HG03064 (cell line): ENCODE measurements at regions not wholly inside any gene's neighbourhood (a gene's known extent, or its start where the extent isn't known, plus 50 kb on each side); places are given as distances from the start of the nearest gene placed in this dataset.

ENCODE experiments used
- ATAC-seq: cut with Tn5 transposase; IDR thresholded peaks from one replicate; pipeline ENCODE4 v1.9.1; 2021; ENCODE audit warnings: low read depth; ENCODE audit not compliant: unreplicated experiment

DNA sequence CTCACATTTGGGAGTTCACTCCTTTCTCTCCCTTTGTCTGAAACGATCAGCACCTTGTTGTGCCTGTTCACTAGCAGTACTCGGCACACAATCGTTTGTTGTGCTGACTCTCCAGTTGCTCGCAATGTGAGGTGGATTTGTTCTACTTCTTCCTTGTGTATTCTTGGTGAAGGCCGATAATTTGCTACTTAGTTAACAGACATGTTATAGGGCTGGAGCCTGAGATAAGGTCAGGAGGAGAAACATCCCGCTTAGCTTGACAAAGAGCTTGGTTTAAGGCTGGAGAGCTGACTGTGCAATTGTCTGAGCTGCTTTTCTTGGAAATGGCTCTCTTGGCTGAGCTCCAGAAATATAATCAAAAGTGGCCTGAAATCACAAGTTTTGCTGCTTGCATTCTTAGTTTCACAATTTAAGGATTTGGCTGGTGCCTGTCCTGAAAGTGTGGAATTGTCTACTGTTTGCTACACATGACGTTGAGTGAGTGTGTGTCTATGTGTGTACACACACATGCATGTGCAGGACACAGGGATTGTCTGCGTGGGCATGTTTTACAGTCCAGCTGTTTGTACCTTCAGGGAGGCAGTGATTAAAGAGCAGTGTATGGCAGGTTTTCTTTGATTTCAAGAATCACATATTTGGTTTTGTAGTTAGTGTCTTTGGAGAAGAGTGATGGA lies 77.7 kb downstream of the ARF6 start:
- peak; percentile 27 for ATAC-seq

DNA sequence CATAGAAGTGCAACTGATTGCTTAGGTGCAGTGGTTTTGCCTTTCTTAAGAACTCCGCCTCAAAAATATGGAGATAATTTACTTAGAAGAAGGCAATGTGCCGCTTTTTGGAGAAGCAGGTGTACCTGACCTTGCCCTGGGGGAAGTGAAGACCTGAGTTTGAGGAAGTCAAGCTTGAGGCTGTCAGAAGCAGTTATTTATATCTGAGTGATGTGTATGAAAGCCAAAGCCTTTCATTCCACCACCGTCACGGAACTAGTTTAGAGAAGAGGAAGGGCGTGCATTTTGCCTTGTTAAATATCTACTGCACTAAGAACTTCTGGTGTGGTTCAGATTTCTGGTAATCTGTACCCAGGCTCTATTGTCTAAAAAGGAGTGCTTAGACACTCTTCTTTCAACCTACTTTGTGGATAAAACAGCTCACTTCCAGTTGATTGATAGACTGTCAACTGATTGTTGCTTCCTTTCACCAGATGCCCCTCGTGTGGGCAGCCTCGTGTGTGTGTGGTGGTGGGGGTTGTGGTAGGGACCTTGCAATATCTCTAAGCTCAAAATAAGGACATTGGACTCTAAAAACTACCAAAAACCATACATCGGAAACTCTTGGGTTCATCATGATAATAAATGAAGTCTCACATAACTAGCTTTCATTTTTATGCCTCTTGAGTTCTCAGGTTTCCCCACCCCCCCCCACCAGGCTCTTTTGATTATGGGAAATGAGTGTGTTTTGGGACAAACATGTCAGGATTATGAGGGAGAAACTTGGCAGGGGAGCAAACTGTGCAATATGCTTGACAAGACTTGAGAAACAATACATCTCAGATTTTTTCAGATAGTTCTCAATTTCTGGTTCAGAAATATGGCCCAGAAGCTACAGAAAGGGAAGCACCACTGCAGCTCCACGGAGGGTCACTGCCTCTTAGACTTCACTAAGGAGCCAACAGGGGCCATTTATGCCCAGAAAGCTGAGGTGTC lies 78.6 kb downstream of the ARF6 start:
- ATAC-seq: peak; percentile 85

DNA sequence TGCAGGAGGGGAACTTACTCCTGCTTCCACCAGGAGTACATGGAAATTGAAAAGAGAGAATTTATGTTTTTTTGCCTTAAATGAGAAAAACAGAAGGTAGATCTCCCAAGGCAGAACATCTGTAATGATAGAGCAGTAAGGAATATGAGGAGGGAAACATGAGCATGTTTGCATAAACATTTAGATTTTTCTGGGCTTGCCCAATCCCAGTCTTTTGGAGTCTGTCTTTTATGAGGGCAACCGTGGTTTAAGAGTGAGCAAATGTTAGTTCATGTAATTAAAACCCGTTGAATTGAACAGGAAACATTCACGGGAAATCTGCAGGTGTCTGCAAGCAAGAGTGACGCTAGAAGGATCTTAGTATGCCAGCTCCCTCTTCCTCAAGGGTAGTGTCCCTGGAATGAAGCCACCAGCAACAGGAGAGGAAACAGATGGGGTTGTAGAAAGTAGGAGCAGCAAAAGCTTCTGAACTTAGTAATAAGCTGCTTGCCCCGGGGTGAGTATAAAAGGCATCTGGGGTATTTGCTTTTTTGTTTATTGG lies 79.3 kb downstream of the ARF6 start:
- ATAC-seq: no peak

DNA sequence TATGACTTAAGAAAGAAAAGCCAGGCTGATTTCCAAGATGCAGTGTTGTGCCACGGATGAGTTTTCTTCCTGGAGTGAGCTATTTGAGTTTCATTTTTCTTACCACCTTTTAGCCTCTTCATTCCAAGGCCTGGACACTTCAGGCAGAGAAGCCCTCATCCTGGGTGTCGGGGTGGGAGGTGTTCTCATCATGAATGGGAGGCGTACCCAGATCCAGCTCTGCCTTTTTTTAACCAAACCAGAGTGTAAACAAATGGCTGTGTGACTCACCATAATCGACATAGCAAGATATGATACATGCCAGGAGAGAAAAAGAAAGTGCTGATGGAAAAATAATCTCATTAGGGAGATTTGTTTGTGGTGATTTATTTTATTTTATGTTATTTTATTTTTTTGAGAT lies 79.9 kb downstream of the ARF6 start:
- no peak for ATAC-seq

DNA sequence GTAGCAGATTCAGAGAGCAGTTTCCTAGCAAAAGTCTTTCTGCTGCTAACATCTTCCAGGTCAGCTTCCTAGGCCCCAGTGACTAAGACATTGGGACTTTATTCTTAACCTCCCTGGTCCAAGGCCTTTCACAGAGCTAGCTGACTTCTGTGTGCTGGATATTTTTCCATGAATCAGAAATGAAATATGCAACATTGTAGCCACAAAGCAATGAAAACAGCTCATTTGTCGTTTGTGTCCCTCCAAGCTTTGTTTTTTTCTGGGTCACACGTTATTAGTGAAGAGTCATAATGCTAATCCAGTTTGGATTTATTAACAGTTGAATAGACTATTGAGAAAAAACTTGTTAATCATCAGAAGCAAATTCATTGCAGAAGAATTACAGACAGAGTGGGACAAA lies 82.4 kb downstream of the ARF6 start:
- no peak for ATAC-seq

DNA sequence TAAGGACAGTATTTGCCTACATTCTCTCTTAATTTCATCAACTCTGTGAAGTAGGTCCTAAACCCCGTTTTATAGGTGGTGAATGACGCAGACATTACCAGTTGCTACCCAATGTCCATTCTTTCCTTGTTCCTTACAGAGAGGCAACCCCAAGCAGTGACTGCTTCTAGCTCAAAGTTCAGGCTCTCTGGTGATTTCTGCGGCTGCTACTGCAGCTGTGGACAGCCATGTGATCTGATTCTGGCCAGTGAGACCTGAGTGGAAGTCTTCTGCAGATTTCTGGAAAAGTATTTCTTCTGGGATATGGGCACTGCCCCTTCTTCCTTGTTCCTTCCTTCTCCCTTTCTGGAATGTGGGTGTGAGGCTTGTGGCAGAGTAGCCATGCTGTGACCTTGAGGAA lies 82.9 kb downstream of the ARF6 start:
- ATAC-seq: no peak

DNA sequence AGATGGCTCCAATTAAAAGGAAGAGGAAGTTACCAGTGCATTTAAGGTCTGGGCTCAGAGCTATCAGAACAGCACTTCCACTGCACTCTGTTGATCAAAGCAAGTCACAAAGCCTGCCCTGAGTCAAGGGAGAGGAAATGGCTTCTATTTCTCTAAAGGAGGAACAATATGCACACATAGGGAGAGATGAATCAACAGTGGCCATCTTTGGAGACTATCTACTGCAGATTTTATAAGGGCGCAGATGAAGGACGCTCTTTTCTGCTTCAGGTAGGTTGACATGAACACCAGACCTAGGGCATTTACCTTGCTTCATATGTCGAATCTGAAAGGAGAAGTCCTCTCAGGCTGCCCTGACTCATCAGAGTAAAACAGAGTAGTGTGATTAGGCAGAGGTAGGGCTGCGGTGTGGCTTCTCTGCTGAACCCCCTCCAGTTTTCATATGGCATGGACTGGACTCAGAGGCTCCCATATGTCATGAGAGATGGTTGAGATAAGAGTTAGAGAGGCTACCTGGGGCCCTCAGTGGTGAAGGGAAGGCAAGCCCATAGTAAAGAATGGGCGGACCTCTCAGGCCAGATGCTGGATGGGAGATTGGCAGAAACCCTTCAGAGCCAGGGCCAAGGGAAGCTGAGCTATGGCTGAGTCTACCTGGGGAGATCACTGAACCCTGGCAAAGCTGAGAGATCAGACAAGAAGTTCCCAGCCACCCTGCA lies 84.4 kb downstream of the ARF6 start:
- peak; percentile 70 for ATAC-seq

DNA sequence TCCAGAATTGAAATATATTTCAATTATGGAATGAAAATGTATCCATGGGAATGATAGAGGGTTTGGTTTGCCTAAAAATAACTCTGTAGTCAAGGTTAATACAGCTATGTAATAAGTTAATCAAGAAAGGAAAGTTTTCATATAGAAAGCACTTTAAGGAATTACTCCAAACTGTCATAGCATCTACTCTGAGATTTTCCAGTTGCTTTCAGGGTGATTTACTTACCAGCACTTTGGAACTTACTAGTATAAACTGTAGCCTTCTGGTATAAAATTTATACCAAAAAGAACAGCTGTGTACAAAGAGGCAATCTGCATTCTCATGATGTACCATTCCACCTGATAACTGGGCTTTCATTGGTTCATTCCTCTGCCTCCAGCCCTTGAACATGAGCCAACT lies 87.1 kb downstream of the ARF6 start:
- ATAC-seq: no peak

DNA sequence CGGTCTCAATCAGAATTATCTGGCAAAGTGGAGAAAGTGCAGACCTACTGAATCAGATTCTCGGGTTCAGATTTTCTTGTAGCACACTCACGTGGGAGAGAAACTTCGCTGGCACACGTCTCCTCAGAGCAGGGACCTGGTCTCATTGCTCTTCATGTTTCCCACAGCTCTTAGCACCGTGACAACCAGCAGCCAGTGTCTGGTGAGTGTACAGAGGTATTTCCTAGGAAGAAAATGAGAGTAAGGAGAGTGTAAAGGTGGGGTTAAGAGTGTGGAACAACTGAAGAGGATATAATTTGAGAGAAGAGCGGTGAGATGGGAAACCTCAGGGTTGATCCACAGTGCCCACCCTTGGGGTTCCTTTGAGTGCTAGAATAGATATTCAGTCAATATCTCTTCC lies 89.2 kb downstream of the ARF6 start:
- ATAC-seq: no peak

DNA sequence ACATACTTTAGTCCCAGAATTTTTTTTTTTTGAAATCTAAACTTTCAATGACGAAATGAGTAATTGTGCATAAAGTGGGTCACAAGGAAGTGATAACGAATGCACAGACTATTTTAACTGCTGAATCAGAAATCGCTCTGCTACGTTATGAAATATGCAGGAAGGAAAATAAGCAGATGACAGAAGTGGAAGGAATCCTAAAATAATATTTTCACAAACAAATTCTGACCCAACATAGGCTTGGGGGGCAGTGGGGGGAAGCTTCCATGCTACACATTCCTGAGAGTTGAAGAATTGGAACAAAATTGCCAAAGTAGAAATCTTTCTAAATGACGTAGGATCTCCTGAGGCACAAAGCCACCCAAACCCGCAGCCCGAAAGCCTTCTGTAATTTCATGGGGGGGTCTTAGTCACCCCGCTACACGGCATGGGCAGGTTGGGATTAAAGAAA lies 89.6 kb downstream of the ARF6 start:
- ATAC-seq: no peak

DNA sequence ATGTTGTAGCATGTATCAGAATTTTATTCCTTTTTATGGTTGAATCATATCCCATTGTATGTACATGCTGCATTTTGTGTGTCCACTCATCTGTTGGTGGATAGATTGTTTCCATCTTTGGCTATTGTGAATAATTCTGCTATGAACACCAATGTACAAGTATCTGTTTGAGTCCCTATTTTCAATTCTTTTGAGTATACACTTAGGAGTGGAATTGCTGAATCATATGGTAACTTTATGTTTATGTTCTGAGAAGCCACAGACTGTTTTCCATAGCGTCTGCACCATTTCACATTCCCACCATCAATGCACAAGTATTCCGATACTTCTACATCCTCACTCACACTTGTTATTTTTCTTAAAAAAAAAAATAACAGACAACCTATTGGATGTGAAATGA lies 91.5 kb downstream of the ARF6 start:
- no peak for ATAC-seq

DNA sequence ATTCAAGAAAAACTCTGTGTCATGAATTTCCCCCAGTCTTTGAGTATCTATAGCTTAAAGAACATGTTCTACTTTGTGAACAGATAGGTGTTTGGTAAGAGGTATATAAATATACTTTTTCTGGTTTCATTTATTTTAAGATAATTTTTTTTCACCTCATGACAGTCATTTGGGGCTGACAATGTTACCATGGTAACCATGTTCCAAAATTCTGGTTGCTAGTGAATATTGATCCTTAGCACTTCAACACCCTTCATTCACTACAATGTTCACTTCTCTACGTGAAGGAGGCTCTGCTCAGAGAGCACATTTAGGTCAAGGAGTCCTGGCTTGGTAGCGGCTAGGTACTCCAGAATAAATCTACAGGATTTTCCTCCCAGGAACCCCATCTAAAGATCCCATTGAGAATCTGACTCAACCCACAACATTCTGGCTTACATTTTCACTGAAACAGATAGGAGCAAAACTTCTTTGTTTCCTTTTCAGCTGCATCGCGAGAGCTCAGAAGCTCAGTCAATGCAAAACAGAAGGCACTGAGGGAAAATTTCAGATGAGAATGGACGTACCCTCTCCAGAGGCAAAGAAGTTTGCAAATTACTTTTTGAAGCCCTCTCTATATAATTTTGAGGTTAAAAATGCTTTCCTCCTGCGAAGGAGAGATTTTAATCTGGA lies 93.6 kb downstream of the ARF6 start:
- no peak for ATAC-seq

DNA sequence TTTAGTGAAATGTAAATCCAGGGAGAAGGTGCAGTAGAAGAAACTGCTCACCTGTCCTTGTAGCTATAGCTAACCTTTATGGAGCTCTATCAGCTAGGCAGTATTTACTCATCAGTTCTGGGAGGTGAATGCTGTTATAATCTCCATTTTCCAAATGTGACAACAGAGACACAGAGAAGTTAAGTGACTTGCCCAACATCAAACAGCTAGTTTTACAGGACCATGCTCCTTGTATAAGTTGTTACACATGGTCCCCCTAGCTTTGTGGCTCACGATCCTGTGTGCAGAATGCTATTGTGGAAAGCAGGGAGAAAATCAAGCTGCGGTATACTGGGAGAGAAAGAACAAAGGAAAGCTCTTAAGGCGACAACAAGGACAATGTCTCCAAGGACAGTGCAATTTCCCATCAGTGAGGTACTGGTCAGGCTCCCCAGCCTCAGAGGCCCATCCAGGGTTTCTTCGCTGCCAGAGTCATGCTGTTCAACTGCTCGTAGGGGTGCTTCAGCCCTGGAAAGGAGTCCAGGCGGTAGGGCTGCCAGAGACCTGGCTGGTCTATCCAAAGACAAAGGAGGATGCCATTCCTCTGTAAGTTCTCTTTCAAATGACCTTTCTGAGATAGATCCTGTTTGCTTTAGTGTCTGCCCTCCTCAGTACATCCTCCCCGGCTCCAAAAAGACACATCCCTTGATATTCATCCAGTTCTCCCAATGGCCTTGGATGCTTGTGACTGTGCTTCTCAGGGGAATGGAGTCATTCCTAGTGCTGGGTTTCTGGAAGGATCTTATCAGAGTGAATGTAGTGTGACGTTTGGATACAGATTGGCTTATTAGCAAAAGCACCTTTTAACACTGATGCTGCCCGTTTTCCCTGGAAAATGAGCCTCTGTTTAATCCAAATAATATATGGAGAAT lies 95.5 kb downstream of the ARF6 start:
- ATAC-seq: no peak

DNA sequence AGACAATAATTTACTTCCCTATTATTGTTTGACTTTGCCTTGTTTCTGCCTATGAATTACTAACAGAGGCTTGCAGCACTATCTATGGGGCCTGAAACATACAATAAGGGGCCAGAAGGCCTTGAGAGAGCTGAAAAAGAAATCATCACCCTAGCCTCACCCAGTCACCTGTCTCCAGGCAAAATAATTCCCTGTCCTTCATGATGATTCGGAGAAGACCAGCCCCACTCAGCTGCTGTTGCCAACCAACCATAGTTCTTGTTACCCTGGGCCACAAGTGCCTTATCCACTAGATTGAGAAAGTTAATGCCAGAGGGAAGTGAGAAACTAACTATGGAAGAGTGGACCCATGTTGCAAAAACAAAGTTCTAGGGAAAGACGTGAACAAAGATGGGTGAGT lies 97.1 kb downstream of the ARF6 start:
- ATAC-seq: no peak

DNA sequence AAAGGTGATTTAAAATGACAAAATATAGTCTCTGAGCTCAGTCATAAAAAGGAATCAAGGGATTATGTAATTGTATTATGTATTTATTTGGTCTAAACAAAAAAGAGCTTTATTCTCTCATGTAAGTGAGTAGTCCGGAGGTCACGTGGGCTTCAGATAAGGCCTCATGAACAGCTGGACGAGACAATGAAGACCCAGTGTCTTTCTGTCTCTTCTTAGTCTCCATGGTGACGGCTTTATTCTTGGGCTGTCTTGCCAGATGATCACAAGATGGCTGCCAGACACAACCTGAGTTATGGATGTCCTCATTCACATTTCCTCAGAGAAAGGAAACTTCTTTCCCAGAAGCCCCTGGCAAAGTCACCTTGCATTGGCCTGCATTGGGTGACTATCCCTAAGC lies 98.6 kb downstream of the ARF6 start:
- no peak for ATAC-seq

DNA sequence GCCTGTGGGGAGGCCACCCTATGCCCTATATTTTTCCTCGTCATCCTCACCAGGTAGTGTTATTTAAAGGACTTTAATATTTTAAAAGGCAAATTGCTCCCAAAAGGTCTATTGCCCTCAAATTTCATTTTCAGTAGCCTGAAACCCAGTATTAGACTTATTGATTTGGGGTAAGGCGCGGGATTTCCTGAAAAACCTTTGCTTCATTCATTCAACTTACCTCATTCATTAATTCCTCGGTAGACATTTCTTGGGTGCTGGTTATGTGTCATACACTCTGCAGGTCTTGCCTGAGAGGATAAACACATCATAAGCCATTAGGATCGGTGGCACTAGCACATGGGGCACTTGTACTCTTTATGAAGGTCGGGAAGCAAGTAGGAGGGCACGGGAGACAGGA lies 99.2 kb downstream of the ARF6 start:
- no peak for ATAC-seq

DNA sequence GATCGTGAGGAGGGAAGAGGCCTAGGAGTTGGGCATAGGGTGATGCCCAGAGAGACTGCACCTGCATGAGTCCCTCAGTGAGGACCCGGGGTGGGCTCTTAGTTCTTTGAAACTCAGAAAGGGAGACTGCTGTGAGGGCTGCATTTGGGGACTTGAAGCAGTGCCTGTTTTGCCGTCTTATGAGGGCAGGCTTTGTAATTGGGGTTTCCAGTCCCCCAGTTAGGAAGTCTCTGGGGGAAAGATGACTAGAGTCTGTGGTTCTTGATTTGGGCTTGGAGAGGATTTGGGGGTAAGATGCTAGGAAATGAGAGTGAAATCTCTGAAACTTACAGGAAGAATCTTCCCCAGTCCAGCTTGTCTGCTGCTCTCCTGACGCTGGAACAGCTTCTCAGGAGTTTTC lies 99.6 kb downstream of the ARF6 start:
- no peak for ATAC-seq

DNA sequence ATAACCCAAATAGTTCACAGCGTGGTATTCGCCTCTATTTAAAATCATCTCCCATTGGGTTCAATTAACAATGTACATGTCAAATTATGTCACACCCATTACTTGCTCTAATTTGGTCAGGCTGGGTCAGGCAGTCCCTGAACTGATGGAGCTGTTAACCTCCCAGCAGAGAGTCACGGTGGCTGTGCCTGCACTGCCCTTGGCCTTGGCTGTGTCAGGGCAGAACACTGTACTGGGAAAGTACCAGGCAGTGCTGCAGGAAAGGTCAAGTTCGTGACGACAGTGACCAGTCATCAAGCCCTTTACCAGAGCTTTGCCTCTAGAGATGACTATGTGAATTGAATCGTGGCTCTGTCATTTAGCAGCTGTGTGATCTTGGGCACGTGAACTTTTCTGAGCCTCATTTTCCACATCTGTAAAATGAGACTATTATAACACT lies 100.0 kb downstream of the ARF6 start:
- ATAC-seq: peak; percentile 92

DNA sequence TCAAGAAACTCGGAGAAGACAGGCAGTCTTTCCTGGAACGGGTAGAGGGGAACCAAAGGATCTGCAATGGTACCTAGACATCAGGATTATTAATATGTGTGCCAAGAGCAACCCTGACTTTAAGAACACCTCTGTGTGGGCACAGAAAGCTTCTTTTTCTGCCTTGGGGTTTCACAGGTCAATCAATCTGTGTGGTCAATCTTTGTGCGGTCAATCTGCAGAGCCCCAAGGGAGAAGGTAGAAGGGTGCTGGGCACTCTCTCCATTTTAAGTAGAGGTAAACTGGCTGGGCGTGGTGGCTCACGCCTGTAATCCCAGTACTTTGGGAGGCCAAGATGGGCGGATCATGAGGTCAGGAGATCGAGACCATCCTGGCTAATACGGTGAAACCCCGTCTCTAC lies 100.7 kb downstream of the ARF6 start:
- no peak for ATAC-seq
